ENCODE measurements at regions not wholly inside any gene's neighbourhood (a gene's known extent, or its start where the extent isn't known, plus 50 kb on each side); places are given as distances from the start of the nearest gene placed in this dataset.

- TF ChIP-seq CTCF (conservative IDR thresholded peaks at IDR 0.05; ENCODE audit: low read depth in 2 of 2) (no peak), ETS1 (IDR thresholded peaks at IDR 0.05) (no peak)
Measured at GRCh38 chr6:62446647-62447316, 160.8 kb upstream of the KHDRBS2 start (continued).

GRCh38 chr6:62445521-62445920 lies 159.5 kb upstream of the KHDRBS2 start:
- Histone ChIP-seq H3K79me2 (replicated peaks; ENCODE audit: insufficient read depth) (no peaks in the 10 kb centered on the region), H3K4me2 (no peak overlapping the region), H3K9me2 (ENCODE audit: insufficient read depth) (no peaks in the 10 kb centered on the region), H3F3A (replicated peaks; ENCODE audit: low read depth) (no peaks in the 10 kb centered on the region), H3K36me3 (ENCODE audit: insufficient read depth) (no peaks in the 10 kb centered on the region), H3K4me3 (no peak overlapping the region), H3K27me3 (ENCODE audit: insufficient read depth) (no peaks in the 10 kb centered on the region), H2AFZ (no peak overlapping the region), H4K20me1 (replicated peaks; ENCODE audit: insufficient read depth) (no peaks in the 10 kb centered on the region), H3K4me1 (ENCODE audit: insufficient read depth) (0 out of 2 replicates have a peak, but pooled peaks cover 6% of the 10 kb centered on the region), H3K27ac (ENCODE audit: low read depth) (no peak overlapping the region)
- DNase-seq (ENCODE audit: low spot score) (no peak), ATAC-seq (no peak)
- Mint-ChIP-seq H3K4me1 (peaks cover 9% of the 10 kb centered on the region; the same call in 2 of the 3 replicates), H3K27ac (no peak overlapping the region), H3K4me3 (no peak overlapping the region), H3K27me3 (ENCODE audit: insufficient read depth, low read depth, poor library complexity) (peaks cover 3% of the 10 kb centered on the region), H3K36me3 (ENCODE audit: low read depth) (no peaks in the 10 kb centered on the region; the same call in 1 of the 3 replicates), H3K9me3 (peaks cover 8% of the 10 kb centered on the region; the same call in 2 of the 3 replicates)
- TF ChIP-seq EZH2 (IDR thresholded peaks at IDR 0.05; ENCODE audit: low read depth, unreplicated experiment) (no peak), JUNB (IDR thresholded peaks at IDR 0.05; ENCODE audit: unreplicated experiment) (no peak), NANOG (IDR thresholded peaks at IDR 0.05; ENCODE audit: borderline replicate concordance) (no peak), POLR2AphosphoS5 (IDR thresholded peaks at IDR 0.05; ENCODE audit: low read depth) (no peak), ZNF331 (CRISPR knock-in tag; IDR thresholded peaks at IDR 0.05; ENCODE audit: low read depth) (no peak), ZNF114 (CRISPR knock-in tag; IDR thresholded peaks at IDR 0.05) (no peak), EZH2phosphoT487 (IDR thresholded peaks at IDR 0.05; ENCODE audit: unreplicated experiment) (no peak), REST (IDR thresholded peaks at IDR 0.05; ENCODE audit: unreplicated experiment) (no peak), CTCF (conservative IDR thresholded peaks at IDR 0.05; ENCODE audit: low read depth in 2 of 2) (no peak), STAT1 (IDR thresholded peaks at IDR 0.05; ENCODE audit: unreplicated experiment) (no peak), ETS1 (IDR thresholded peaks at IDR 0.05) (no peak), CREB1 (CRISPR knock-in tag; IDR thresholded peaks at IDR 0.05; ENCODE audit: low read depth) (no peak)

All from GM23338 (cell line).